H1 (cell line): ENCODE measurements at regions not wholly inside any gene's neighbourhood (a gene's known extent, or its start where the extent isn't known, plus 50 kb on each side); places are given as distances from the start of the nearest gene placed in this dataset.
"Not testable (repeated sequence)": the region's sequence is repeated elsewhere in the genome, so short reads cannot be mapped to it uniquely, and the experiment has no call there.

Experiments
- CTCF ChIA-PET: fragments of 300-600 bp; sonication (Branson Sonifier 250); formaldehyde crosslinking; loops from one replicate; lab custom pipeline; 2021; ENCODE audit not compliant: partially characterized antibody; lab: Charles Lee
- POLR2A ChIA-PET: fragments of 300-600 bp; sonication (Branson Sonifier 250); formaldehyde crosslinking; loops from one replicate; lab custom pipeline; 2021; ENCODE audit warnings: inconsistent platforms; ENCODE audit not compliant: partially characterized antibody; lab: Charles Lee
- DNase-seq, 2 experiments: peaks; one replicate each; pipeline versions ENCODE4 v3.0.0 to v3.0.0-alpha.2; 2010 to 2022; ENCODE audit warnings: low spot score in 2 of 2, low read depth in 1 of 2, mixed read lengths in 1 of 2
- FAIRE-seq: peaks from 2 replicates; lab custom pipeline; 2011; peaks lifted over from hg19 to GRCh38; lab: Jason Lieb, UNC
- H2AFZ ChIP-seq: 2 replicates; pipeline ENCODE4 v1.8.1; 2012; ENCODE audit warnings: low read length, inconsistent platforms
- H2AK5ac ChIP-seq: 2 replicates; pipeline ENCODE4 v1.6.1; 2013; ENCODE audit warnings: low read depth, low read length
- H2BK120ac ChIP-seq: replicated peaks from 2 replicates; pipeline ENCODE3; 2013; ENCODE audit warnings: low read depth, low read length, inconsistent platforms
- H2BK12ac ChIP-seq: 2 replicates; pipeline ENCODE4 v1.6.1; 2013; ENCODE audit warnings: low read depth, low read length
- H2BK15ac ChIP-seq: 2 replicates; pipeline ENCODE4 v1.6.1; 2013; ENCODE audit warnings: low read length
- H2BK20ac ChIP-seq: 2 replicates; pipeline ENCODE4 v1.6.1; 2013; ENCODE audit warnings: low read length
- H2BK5ac ChIP-seq: 2 replicates; pipeline ENCODE4 v1.6.1; 2013; ENCODE audit warnings: low read depth, low read length
- H3K14ac ChIP-seq: 2 replicates; pipeline ENCODE4 v1.6.1; 2013; ENCODE audit warnings: inconsistent platforms; ENCODE audit not compliant: insufficient read length
- H3K18ac ChIP-seq: 2 replicates; pipeline ENCODE4 v1.6.1; 2013; ENCODE audit warnings: low read length; ENCODE audit errors: extremely low read depth
- H3K23ac ChIP-seq: 2 replicates; pipeline ENCODE4 v1.6.1; 2013; ENCODE audit warnings: inconsistent platforms; ENCODE audit not compliant: insufficient read length
- H3K23me2 ChIP-seq: 2 replicates; pipeline ENCODE4 v1.6.1; 2013; ENCODE audit warnings: low read depth, low read length
- H3K27ac ChIP-seq: 2 replicates; pipeline ENCODE4 v1.6.1; 2011; ENCODE audit warnings: low read depth, low read length, inconsistent platforms
- H3K27me3 ChIP-seq, 4 experiments: replicated peaks in 1 of 4; 1 replicate in 1 of 4; 2 replicates in 3 of 4; pipeline versions ENCODE4 v1.6.1 to v1.8.1; 2011 to 2013; ENCODE audit warnings: low read length in 3 of 4, mild to moderate bottlenecking in 3 of 4, inconsistent platforms in 2 of 4, mixed read lengths in 2 of 4, moderate library complexity in 1 of 4; ENCODE audit not compliant: control insufficient read depth in 3 of 4, insufficient read depth in 3 of 4; ENCODE audit errors: extremely low read depth in 1 of 4
- H3K36me3 ChIP-seq, 4 experiments: 2 replicates each; pipeline versions ENCODE4 v1.6.1 to v1.8.1; 2011 to 2013; ENCODE audit warnings: mild to moderate bottlenecking in 4 of 4, low read length in 3 of 4, moderate library complexity in 2 of 4, control low read depth in 1 of 4, inconsistent platforms in 1 of 4; ENCODE audit not compliant: insufficient read depth in 4 of 4, control insufficient read depth in 2 of 4
- H3K4ac ChIP-seq: replicated peaks from 2 replicates; pipeline ENCODE3; 2013; ENCODE audit warnings: low read length, low read depth, mixed read lengths, inconsistent platforms; ENCODE audit not compliant: insufficient read length
- H3K4me1 ChIP-seq, 4 experiments: replicated peaks in 1 of 4; 1 replicate in 1 of 4; 2 replicates in 3 of 4; pipeline versions ENCODE4 v1.6.1 to v1.8.1; 2011 to 2013; ENCODE audit warnings: low read length in 3 of 4, inconsistent platforms in 2 of 4, mixed read lengths in 1 of 4; ENCODE audit not compliant: insufficient read depth in 4 of 4, control insufficient read depth in 3 of 4
- H3K4me2 ChIP-seq, 2 experiments: 2 replicates each; pipeline versions ENCODE4 v1.6.1 to v1.8.1; 2011 to 2013; ENCODE audit warnings: low read depth in 2 of 2, low read length in 2 of 2, control low read depth in 1 of 2, inconsistent platforms in 1 of 2, mild to moderate bottlenecking in 1 of 2; ENCODE audit not compliant: insufficient read depth in 1 of 2
- H3K4me3 ChIP-seq, 4 experiments: fragments of 200-600, 300-600 bp in 1 of 4; sonication (generic), shearing (Covaris generic), sonication (Bioruptor Twin) in 1 of 4; 2 replicates each; pipeline versions ENCODE4 v1.5.1 to v1.8.1; 2011 to 2016; ENCODE audit warnings: low read length in 4 of 4, low read depth in 3 of 4, control low read depth in 2 of 4, inconsistent platforms in 2 of 4, mild to moderate bottlenecking in 2 of 4, mixed read lengths in 1 of 4, moderate library complexity in 1 of 4; ENCODE audit not compliant: insufficient read depth in 2 of 4; ENCODE audit errors: extremely low read depth in 1 of 4
- H3K56ac ChIP-seq: replicated peaks from 2 replicates; pipeline ENCODE3; 2013; ENCODE audit warnings: low read depth, mild to moderate bottlenecking, mixed read lengths, low read length, inconsistent platforms; ENCODE audit not compliant: insufficient read length
- H3K79me1 ChIP-seq: 2 replicates; pipeline ENCODE4 v1.6.1; 2013; ENCODE audit warnings: low read depth, low read length, control low read depth
- H3K79me2 ChIP-seq, 2 experiments: 2 replicates each; pipeline versions ENCODE4 v1.6.1 to v1.8.1; 2012 to 2013; ENCODE audit warnings: low read length in 2 of 2, mild to moderate bottlenecking in 2 of 2, inconsistent platforms in 1 of 2; ENCODE audit not compliant: insufficient read depth in 2 of 2, control insufficient read depth in 1 of 2
- H3K9ac ChIP-seq, 4 experiments: replicated peaks in 1 of 4; 1 replicate in 1 of 4; 2 replicates in 3 of 4; pipeline versions ENCODE4 v1.6.1 to v1.8.1; 2011 to 2013; ENCODE audit warnings: low read depth in 3 of 4, low read length in 3 of 4, control low read depth in 2 of 4, mild to moderate bottlenecking in 2 of 4, moderate library complexity in 2 of 4, inconsistent platforms in 1 of 4; ENCODE audit errors: extremely low read depth in 1 of 4
- H3K9me3 ChIP-seq, 2 experiments: 2 replicates each; pipeline versions ENCODE4 v1.6.1 to v1.8.1; 2012 to 2013; ENCODE audit warnings: mild to moderate bottlenecking in 2 of 2, moderate library complexity in 2 of 2, control low read depth in 1 of 2, inconsistent platforms in 1 of 2, low read depth in 1 of 2, low read length in 1 of 2, mixed read lengths in 1 of 2; ENCODE audit not compliant: insufficient read depth in 2 of 2
- H4K20me1 ChIP-seq, 2 experiments: replicated peaks in 1 of 2; 2 replicates each; pipeline versions ENCODE3 to v1.8.1; 2011 to 2013; ENCODE audit warnings: inconsistent platforms in 2 of 2, low read length in 2 of 2, mild to moderate bottlenecking in 1 of 2; ENCODE audit not compliant: insufficient read depth in 2 of 2, control insufficient read depth in 1 of 2
- H4K5ac ChIP-seq: 2 replicates; pipeline ENCODE4 v1.6.1; 2013; ENCODE audit warnings: low read length, low read depth, mixed read lengths, inconsistent platforms; ENCODE audit not compliant: insufficient read length
- H4K8ac ChIP-seq: 2 replicates; pipeline ENCODE4 v1.8.0; 2013; ENCODE audit warnings: mild to moderate bottlenecking, moderate library complexity, low read length, inconsistent platforms; ENCODE audit not compliant: insufficient read depth; ENCODE audit errors: extremely low read depth
- H4K91ac ChIP-seq: replicated peaks from 2 replicates; pipeline ENCODE3; 2013; ENCODE audit warnings: low read length, mixed read lengths, inconsistent platforms; ENCODE audit not compliant: insufficient read length
- WGBS, 2 experiments: shearing (Covaris generic) in 1 of 2; methylation state at CpG; one replicate each; pipeline versions ENCODE4 v1.1.6 to v1.1.7; 2013 to 2015; ENCODE audit warnings: low lambda C conversion rate in 2 of 2, mixed read lengths in 2 of 2, inconsistent platforms in 1 of 2, low coverage in 1 of 2, missing lambda C conversion rate in 1 of 2; ENCODE audit not compliant: insufficient replicate concordance in 2 of 2, insufficient coverage in 1 of 2, insufficient read length in 1 of 2; ENCODE audit errors: extremely low coverage in 1 of 2, missing lambda C conversion rate in 1 of 2; 5-methylcytosine and 5-hydroxymethylcytosine counted together

DNA sequence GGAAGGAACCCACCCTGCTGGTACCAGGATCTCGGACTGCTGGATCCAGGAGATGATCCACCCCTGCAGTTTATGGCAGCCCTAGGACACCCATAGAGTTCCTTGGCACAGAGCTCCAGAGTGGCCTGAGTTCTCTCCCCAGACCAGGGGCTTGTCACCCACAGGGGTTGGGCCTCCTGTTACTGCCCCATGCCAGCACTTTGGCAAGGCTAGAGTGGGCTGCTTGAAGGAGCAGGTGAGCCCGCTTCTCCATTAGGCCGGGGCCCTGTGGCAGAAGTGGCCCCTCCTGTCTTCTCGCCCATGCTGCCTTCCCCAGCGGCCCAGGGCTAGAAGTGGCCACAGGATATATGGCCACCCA lies 1073.9 kb downstream of the RPIA start:
- H3K27ac ChIP-seq, H3K4me1 ChIP-seq, H4K20me1 ChIP-seq, CTCF ChIA-PET, H3K9ac ChIP-seq, H2AFZ ChIP-seq, H3K4me2 ChIP-seq, H3K56ac ChIP-seq, H3K27me3 ChIP-seq, H3K4me3 ChIP-seq, H3K14ac ChIP-seq, H2BK15ac ChIP-seq, DNase-seq, H4K91ac ChIP-seq, POLR2A ChIA-PET, H2BK20ac ChIP-seq, H4K8ac ChIP-seq, H2BK12ac ChIP-seq, H2BK120ac ChIP-seq, H2AK5ac ChIP-seq, H3K79me2 ChIP-seq, H4K5ac ChIP-seq, H3K36me3 ChIP-seq, H3K23ac ChIP-seq, H3K23me2 ChIP-seq, H3K4ac ChIP-seq, FAIRE-seq, H3K18ac ChIP-seq, H2BK5ac ChIP-seq, H3K79me1 ChIP-seq: not testable (repeated sequence)
- WGBS, 2 experiments = 87% methylated on average over 5 of the region's 5 CpGs; no CpG with 5 or more reads in 1 of the 2 experiments
- H3K9me3 ChIP-seq = peaks cover 75 to 76% of the 10 kb centered on the region in 2 experiments

DNA sequence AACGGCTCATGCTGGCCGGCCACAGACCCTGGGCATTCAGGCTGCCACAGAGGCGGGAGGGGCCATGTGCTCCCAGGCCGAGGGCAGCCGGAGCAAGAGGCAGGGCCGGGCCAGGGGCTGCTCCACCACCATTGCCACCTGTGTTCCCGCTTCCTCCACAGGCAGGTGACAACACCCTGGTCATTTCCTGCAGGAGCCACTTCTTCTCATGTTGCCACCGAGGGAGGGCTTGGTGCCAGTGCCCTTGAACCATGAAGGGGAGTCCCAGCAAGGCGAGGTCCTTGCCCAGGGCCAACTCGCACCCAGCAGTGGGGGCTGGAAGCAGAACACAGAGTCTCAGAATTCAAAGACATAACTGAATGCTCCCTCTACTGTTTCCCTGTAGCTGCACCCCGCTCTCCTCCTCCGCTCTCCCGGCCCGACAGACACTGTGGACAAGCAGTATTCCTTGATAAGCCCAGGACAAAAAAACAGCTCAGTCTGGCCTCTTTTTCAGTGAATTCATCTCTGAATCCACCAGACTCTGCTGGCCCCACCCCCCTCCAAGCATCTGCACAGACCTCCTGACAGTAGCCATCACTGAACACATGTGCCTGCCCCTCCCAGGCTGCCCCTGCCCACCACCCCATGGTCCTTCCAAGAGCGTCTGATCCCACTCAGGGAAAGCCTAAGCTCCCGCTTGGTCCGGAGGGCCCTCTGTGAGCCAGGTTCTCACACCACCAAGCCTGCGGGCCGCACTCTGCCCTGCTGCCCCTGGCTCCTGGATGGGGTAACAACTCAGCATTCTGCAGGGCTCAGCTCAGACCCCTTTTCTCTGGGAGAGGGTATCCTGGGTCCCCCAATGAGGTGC lies 1074.9 kb downstream of the RPIA start:
- H3K4me1 ChIP-seq, FAIRE-seq, H4K20me1 ChIP-seq, H2BK120ac ChIP-seq, H3K23ac ChIP-seq, H3K23me2 ChIP-seq, H3K18ac ChIP-seq, CTCF ChIA-PET, H3K36me3 ChIP-seq, H2BK20ac ChIP-seq, H3K14ac ChIP-seq, H3K79me1 ChIP-seq, H2AFZ ChIP-seq, H4K5ac ChIP-seq, H3K4ac ChIP-seq, H2BK15ac ChIP-seq, H3K27me3 ChIP-seq, H3K79me2 ChIP-seq, H2BK5ac ChIP-seq, DNase-seq, H3K9ac ChIP-seq, H2AK5ac ChIP-seq, H4K91ac ChIP-seq, H3K27ac ChIP-seq, H3K56ac ChIP-seq, H4K8ac ChIP-seq, H2BK12ac ChIP-seq, H3K4me3 ChIP-seq, POLR2A ChIA-PET, H3K4me2 ChIP-seq: not testable (repeated sequence)
- WGBS, 2 experiments = 86% methylated on average over 18 of the region's 19 CpGs; no CpG with 5 or more reads in 1 of the 2 experiments
- peaks cover 68 to 73% of the 10 kb centered on the region in 2 experiments for H3K9me3 ChIP-seq
